Lower leg skin (tissue), 3 donors: ENCODE measurements at regions not wholly inside any gene's neighbourhood (a gene's known extent, or its start where the extent isn't known, plus 50 kb on each side); places are given as distances from the start of the nearest gene placed in this dataset.

Source experiments
- CTCF ChIP-seq, 3 donors: fragments of 450-650 bp; IDR thresholded peaks; one replicate each; pipeline ENCODE4 v1.5.1; 2016; ENCODE audit warnings: antibody characterized with exemption in 3 of 3, mild to moderate bottlenecking in 3 of 3, moderate library complexity in 2 of 3
- POLR2A ChIP-seq, 2 donors: fragments of 450-650 bp; IDR thresholded peaks; one replicate each; pipeline ENCODE4 v1.6.1; 2016 to 2017; ENCODE audit warnings: antibody characterized with exemption in 2 of 2, mild to moderate bottlenecking in 1 of 2, moderate library complexity in 1 of 2

- TF ChIP-seq CTCF (IDR thresholded peaks at IDR 0.05) (no peak), POLR2A (IDR thresholded peaks at IDR 0.05) (no peak)
Measured at GRCh38 chr1:232557502-232558191, 72.3 kb downstream of the SIPA1L2 start.
